Transverse colon (tissue), 4 donors: ENCODE measurements at regions not wholly inside any gene's neighbourhood (a gene's known extent, or its start where the extent isn't known, plus 50 kb on each side); places are given as distances from the start of the nearest gene placed in this dataset.

Source experiments
- EP300 ChIP-seq: sonication (generic); formaldehyde crosslinking; IDR thresholded peaks from one replicate; pipeline ENCODE4 v1.6.1; 2017; ENCODE audit warnings: antibody characterized with exemption, low read depth
- POLR2AphosphoS5 ChIP-seq, 3 donors: sonication (generic); formaldehyde crosslinking; IDR thresholded peaks; one replicate each; pipeline ENCODE4 v1.6.1; 2016; ENCODE audit warnings: antibody characterized with exemption in 3 of 3
- TF ChIP-seq, protein P1 (sequence below), 5 experiments: fragments of 200-600 bp in 3 of 5; fragments of 450-650 bp in 2 of 5; sonication (generic) in 3 of 5; IDR thresholded peaks; 1 replicate in 2 of 5; 2 replicates in 3 of 5; pipeline ENCODE4 v1.5.1; 2016 to 2017; ENCODE audit warnings: antibody characterized with exemption in 5 of 5, inconsistent platforms in 3 of 5, mild to moderate bottlenecking in 2 of 5, moderate library complexity in 1 of 5

DNA sequence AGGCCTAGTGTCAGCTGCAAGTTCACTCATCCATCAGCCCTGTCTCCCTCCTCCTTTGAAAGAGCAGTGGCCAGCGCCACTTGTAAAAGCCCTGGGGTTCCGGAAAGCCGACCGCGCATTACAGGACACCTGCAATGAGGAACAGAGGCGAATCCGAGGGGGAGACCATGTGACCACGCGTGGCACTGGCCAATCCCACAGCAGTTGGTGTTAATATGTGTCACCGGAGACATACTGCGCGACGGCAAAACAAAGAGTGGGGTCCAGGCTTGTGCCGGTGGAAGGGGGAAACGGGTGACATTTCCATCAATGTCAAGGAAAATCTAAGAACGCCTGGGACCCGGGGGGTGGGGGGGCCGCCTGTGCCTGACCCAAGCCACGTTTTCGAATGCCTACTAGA, 480.8 kb downstream of the SPATA31A7 start:
- TF ChIP-seq, protein P1, sequence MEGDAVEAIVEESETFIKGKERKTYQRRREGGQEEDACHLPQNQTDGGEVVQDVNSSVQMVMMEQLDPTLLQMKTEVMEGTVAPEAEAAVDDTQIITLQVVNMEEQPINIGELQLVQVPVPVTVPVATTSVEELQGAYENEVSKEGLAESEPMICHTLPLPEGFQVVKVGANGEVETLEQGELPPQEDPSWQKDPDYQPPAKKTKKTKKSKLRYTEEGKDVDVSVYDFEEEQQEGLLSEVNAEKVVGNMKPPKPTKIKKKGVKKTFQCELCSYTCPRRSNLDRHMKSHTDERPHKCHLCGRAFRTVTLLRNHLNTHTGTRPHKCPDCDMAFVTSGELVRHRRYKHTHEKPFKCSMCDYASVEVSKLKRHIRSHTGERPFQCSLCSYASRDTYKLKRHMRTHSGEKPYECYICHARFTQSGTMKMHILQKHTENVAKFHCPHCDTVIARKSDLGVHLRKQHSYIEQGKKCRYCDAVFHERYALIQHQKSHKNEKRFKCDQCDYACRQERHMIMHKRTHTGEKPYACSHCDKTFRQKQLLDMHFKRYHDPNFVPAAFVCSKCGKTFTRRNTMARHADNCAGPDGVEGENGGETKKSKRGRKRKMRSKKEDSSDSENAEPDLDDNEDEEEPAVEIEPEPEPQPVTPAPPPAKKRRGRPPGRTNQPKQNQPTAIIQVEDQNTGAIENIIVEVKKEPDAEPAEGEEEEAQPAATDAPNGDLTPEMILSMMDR (IDR thresholded peaks at IDR 0.05), result no peak
- TF ChIP-seq POLR2AphosphoS5 (IDR thresholded peaks at IDR 0.05) (no peak), EP300 (no peak)
